ENCODE measurements at regions not wholly inside any gene's neighbourhood (a gene's known extent, or its start where the extent isn't known, plus 50 kb on each side); places are given as distances from the start of the nearest gene placed in this dataset.

- H2AFZ ChIP-seq (ENCODE audit: low read depth, low read length) = no peak overlapping the region
- H4K20me1 ChIP-seq (replicated peaks; ENCODE audit: control insufficient read depth, insufficient read depth, low read length) = no peaks in the 10 kb centered on the region
- H3K27ac ChIP-seq (ENCODE audit: extremely low read depth, low read depth, low read length) = no peak overlapping the region
- POLR2A ChIA-PET = no interaction called here
- CTCF ChIA-PET (ENCODE audit: low intra/inter-chr PET ratio) = no interaction called here
- WGBS (ENCODE audit: insufficient coverage, low coverage, missing lambda C conversion rate) = 0% methylated on average over 3 of the region's 3 CpGs
- H3K79me2 ChIP-seq (ENCODE audit: control insufficient read depth, insufficient read depth, low read length) = no peaks in the 10 kb centered on the region
- intact Hi-C loops (cut with micrococcal nuclease) = loop anchor here (2.0 to 5.0 kb wide), 3 partner anchors 93 to 484 kb away; no protein-coding TSS in a partner anchor
- TF ChIP-seq ZNF639 (CRISPR knock-in tag; conservative IDR thresholded peaks at IDR 0.05 in 1 of 2, IDR thresholded peaks at IDR 0.05 in 1 of 2) (no peak), E4F1 (CRISPR knock-in tag; IDR thresholded peaks at IDR 0.05; ENCODE audit: borderline replicate concordance) (no peak), NBN (IDR thresholded peaks at IDR 0.05; ENCODE audit: low read depth) (no peak), ZC3H4 (CRISPR knock-in tag; IDR thresholded peaks at IDR 0.05; ENCODE audit: borderline replicate concordance) (no peak), SMARCB1 (IDR thresholded peaks at IDR 0.05; ENCODE audit: insufficient read length, low read depth) (no peak), NFE2 (IDR thresholded peaks at IDR 0.05; ENCODE audit: low read depth) (no peak), ZNF780A (CRISPR knock-in tag; IDR thresholded peaks at IDR 0.05) (no peak), ZHX1 (conservative IDR thresholded peaks at IDR 0.05; ENCODE audit: low read length) (no peak), MTA1 (IDR thresholded peaks at IDR 0.05; ENCODE audit: borderline replicate concordance) (no peak), PPARD (CRISPR knock-in tag; IDR thresholded peaks at IDR 0.05) (no peak), ZNF561 (CRISPR knock-in tag; conservative IDR thresholded peaks at IDR 0.05) (no peak), CSDE1 (IDR thresholded peaks at IDR 0.05) (no peak), CREBBP (IDR thresholded peaks at IDR 0.05; ENCODE audit: low read depth, low read length) (no peak)
- no peak overlapping the region for H3K4me3 ChIP-seq
- H3K27me3 ChIP-seq (ENCODE audit: control insufficient read depth in 2 of 2, insufficient read depth in 2 of 2, low read length in 2 of 2) = no peaks in the 10 kb centered on the region
- H3K4me2 ChIP-seq (ENCODE audit: insufficient read depth, low read length) = no peak overlapping the region
- no peak for DNase-seq (ENCODE audit: extremely low read depth in 1 of 4, low spot score in 3 of 4)
- H3K9me3 ChIP-seq (replicated peaks; ENCODE audit: control insufficient read depth, insufficient read depth, low read depth, low read length) = no peaks in the 10 kb centered on the region
- ATAC-seq = no peak
- H3K9ac ChIP-seq (ENCODE audit: insufficient read depth in 1 of 2, low read depth in 2 of 2, low read length in 2 of 2) = no peak overlapping the region
- FAIRE-seq = no peak
- BruUV-seq (replicated peaks) = no TSS peak
- no peaks in the 10 kb centered on the region for H3K9me1 ChIP-seq (ENCODE audit: control insufficient read depth, insufficient read depth, low read length)
- no peaks in the 10 kb centered on the region for H3K36me3 ChIP-seq (ENCODE audit: control insufficient read depth, insufficient read depth, low read length)
- H3K4me1 ChIP-seq (replicated peaks in 1 of 2; ENCODE audit: control insufficient read depth in 2 of 2, insufficient read depth in 2 of 2, low read length in 2 of 2) = no peaks in the 10 kb centered on the region
- in situ Hi-C loops (cut with MboI) = loop anchor here (10.0 kb wide), 1 partner anchor 490 kb away; no protein-coding TSS in a partner anchor
Measured at GRCh38 chr2:75405000-75405399, 155.7 kb downstream of the EVA1A start.

Measured in K562 (cell line).